GM12878 (cell line): ENCODE measurements at regions not wholly inside any gene's neighbourhood (a gene's known extent, or its start where the extent isn't known, plus 50 kb on each side); places are given as distances from the start of the nearest gene placed in this dataset.

ENCODE experiments used
- ATAC-seq: fragments of 200-7000 bp; cut with Tn5 transposase; 3 replicates; pipeline ENCODE4 v1.9.1; 2020; ENCODE audit warnings: mild to moderate bottlenecking, moderate library complexity
- BruUV-seq: library from RNA; stranded (reverse); fragments of 400-500 nt; replicated peaks from 2 replicates; lab custom pipeline; 2021; lab: Mats Ljungman, UMichigan
- CTCF ChIA-PET: fragments of 300-600 bp; sonication (Branson Sonifier 250); formaldehyde crosslinking; extraction: SDS; loops from one replicate; lab custom pipeline; 2021; ENCODE audit warnings: inconsistent platforms; lab: Yijun Ruan, JAX
- POLR2A ChIA-PET: fragments of 350-600 bp; formaldehyde crosslinking; extraction: SDS; loops from one replicate; lab custom pipeline; 2021; ENCODE audit warnings: inconsistent platforms; lab: Charles Lee
- RAD21 ChIA-PET: fragments of 300-600 bp; sonication (Branson Sonifier 250); formaldehyde crosslinking; loops from one replicate; lab custom pipeline; 2023; ENCODE audit warnings: antibody characterized with exemption; ENCODE audit not compliant: unreplicated experiment; lab: Charles Lee
- SMC1A ChIA-PET: fragments of 300-600 bp; sonication (Branson Sonifier 250); formaldehyde crosslinking; loops from one replicate; lab custom pipeline; 2023; ENCODE audit not compliant: unreplicated experiment, uncharacterized antibody; lab: Charles Lee
- DNase-seq: peaks from one replicate; pipeline ENCODE4 v3.0.0-alpha.2; 2011; ENCODE audit warnings: low read depth, low spot score
- FAIRE-seq: peaks from 3 replicates; lab custom pipeline; 2011; peaks lifted over from hg19 to GRCh38; lab: Jason Lieb, UNC
- H2AFZ ChIP-seq: 2 replicates; pipeline ENCODE4 v1.6.0; 2011; ENCODE audit warnings: low read depth, low read length, control low read depth; ENCODE audit not compliant: control insufficient read depth
- H3K27ac ChIP-seq: 2 replicates; pipeline ENCODE4 v1.5.1; 2011; ENCODE audit warnings: control low read depth; ENCODE audit not compliant: control insufficient read depth, insufficient read depth
- H3K27me3 ChIP-seq, 2 experiments: replicated peaks in 1 of 2; 2 replicates each; pipeline versions ENCODE4 v1.6.0 to v1.6.1; 2011; ENCODE audit warnings: low read length in 1 of 2; ENCODE audit not compliant: control insufficient read depth in 2 of 2, insufficient read depth in 2 of 2
- H3K36me3 ChIP-seq, 2 experiments: 2 replicates each; pipeline ENCODE4 v1.5.1; 2011; ENCODE audit warnings: low read length in 1 of 2; ENCODE audit not compliant: control insufficient read depth in 2 of 2, insufficient read depth in 2 of 2
- H3K4me1 ChIP-seq: 2 replicates; pipeline ENCODE4 v1.6.1; 2011; ENCODE audit warnings: mild to moderate bottlenecking, low read length, moderate library complexity, mixed read lengths; ENCODE audit not compliant: control insufficient read depth, insufficient read depth
- H3K4me2 ChIP-seq: 2 replicates; pipeline ENCODE4 v1.6.0; 2011; ENCODE audit warnings: control low read depth; ENCODE audit not compliant: control insufficient read depth, insufficient read depth
- H3K4me3 ChIP-seq: fragments of 200-600 bp; sonication (generic); 2 replicates; pipeline ENCODE4 v1.5.1; 2016
- H3K79me2 ChIP-seq: 2 replicates; pipeline ENCODE4 v1.6.0; 2011; ENCODE audit warnings: low read length; ENCODE audit not compliant: control insufficient read depth, insufficient read depth
- H3K9ac ChIP-seq: 2 replicates; pipeline ENCODE4 v1.8.0; 2011; ENCODE audit warnings: low read length, control low read depth, mixed read lengths; ENCODE audit not compliant: control insufficient read depth, insufficient read depth
- H3K9me3 ChIP-seq: replicated peaks from 3 replicates; pipeline ENCODE4 v1.5.1; 2011; ENCODE audit warnings: mild to moderate bottlenecking, low read length; ENCODE audit not compliant: control insufficient read depth, insufficient read depth
- H4K20me1 ChIP-seq: 2 replicates; pipeline ENCODE4 v1.6.0; 2011; ENCODE audit not compliant: control insufficient read depth, insufficient read depth
- BRCA1 ChIP-seq: IDR thresholded peaks from 2 replicates; pipeline ENCODE4 v1.6.1; 2011; ENCODE audit warnings: low read depth, low read length, improper control_type of control experiment
- CBX5 ChIP-seq: sonication (generic); IDR thresholded peaks from 2 replicates; pipeline ENCODE4 v1.6.1; 2016; ENCODE audit warnings: low read depth, moderate library complexity, mild to moderate bottlenecking, inconsistent platforms
- CHD1 ChIP-seq: IDR thresholded peaks from 2 replicates; pipeline ENCODE4 v1.6.1; 2012; ENCODE audit warnings: low read depth, low read length, improper control_type of control experiment
- DPF2 ChIP-seq: fragments of 450-650 bp; IDR thresholded peaks from 2 replicates; pipeline ENCODE4 v1.6.1; 2017; ENCODE audit warnings: mild to moderate bottlenecking
- ESRRA ChIP-seq: IDR thresholded peaks from 2 replicates; pipeline ENCODE4 v1.6.1; 2012; ENCODE audit warnings: mild to moderate bottlenecking, low read length, improper control_type of control experiment
- FOS ChIP-seq: IDR thresholded peaks from 3 replicates; pipeline ENCODE4 v1.6.1; 2011; ENCODE audit warnings: borderline replicate concordance; ENCODE audit not compliant: insufficient read length; ENCODE audit errors: extremely low read depth
- HCFC1 ChIP-seq: fragments of 150-350 bp; IDR thresholded peaks from 2 replicates; pipeline ENCODE4 v1.6.1; 2014; ENCODE audit warnings: low read length
- MYB ChIP-seq: fragments of 150-350 bp; IDR thresholded peaks from 2 replicates; pipeline ENCODE4 v1.6.1; 2014; ENCODE audit warnings: mild to moderate bottlenecking, low read depth, low read length, borderline replicate concordance
- POU2F2 ChIP-seq: IDR thresholded peaks from 3 replicates; pipeline ENCODE4 v1.6.1; 2011; ENCODE audit warnings: low read depth, mild to moderate bottlenecking, low read length, borderline replicate concordance
- SRF ChIP-seq, 2 experiments: IDR thresholded peaks; 2 replicates each; pipeline ENCODE4 v1.6.1; 2011; ENCODE audit warnings: low read depth in 2 of 2, low read length in 2 of 2, mild to moderate bottlenecking in 1 of 2, moderate library complexity in 1 of 2
- ZNF592 ChIP-seq: fragments of 450-650 bp; IDR thresholded peaks from 2 replicates; pipeline ENCODE4 v1.6.1; 2017; ENCODE audit warnings: mild to moderate bottlenecking, moderate library complexity
- WGBS: methylation state at CpG from one replicate; pipeline ENCODE4 v1.1.6; 2016; ENCODE audit warnings: low lambda C conversion rate; ENCODE audit not compliant: insufficient replicate concordance, insufficient coverage; ENCODE audit errors: missing lambda C conversion rate; 5-methylcytosine and 5-hydroxymethylcytosine counted together
- in situ Hi-C: fragments of 300-500 bp; cut with MboI; formaldehyde crosslinking; loops from 9 replicates; pipeline ENCODE4 v1.14.3; 2018; ENCODE audit warnings: mixed read lengths
- intact Hi-C: fragments of 100-400 bp; cut with micrococcal nuclease; formaldehyde crosslinking; loops from one replicate; pipeline ENCODE4 v1.14.2; 2022; ENCODE audit not compliant: unreplicated experiment
- TF ChIP-seq, protein P1 (sequence below): IDR thresholded peaks from 2 replicates; pipeline ENCODE4 v1.6.1; 2011; ENCODE audit warnings: mild to moderate bottlenecking, low read depth, low read length, moderate library complexity; ENCODE audit not compliant: insufficient replicate concordance

DNA sequence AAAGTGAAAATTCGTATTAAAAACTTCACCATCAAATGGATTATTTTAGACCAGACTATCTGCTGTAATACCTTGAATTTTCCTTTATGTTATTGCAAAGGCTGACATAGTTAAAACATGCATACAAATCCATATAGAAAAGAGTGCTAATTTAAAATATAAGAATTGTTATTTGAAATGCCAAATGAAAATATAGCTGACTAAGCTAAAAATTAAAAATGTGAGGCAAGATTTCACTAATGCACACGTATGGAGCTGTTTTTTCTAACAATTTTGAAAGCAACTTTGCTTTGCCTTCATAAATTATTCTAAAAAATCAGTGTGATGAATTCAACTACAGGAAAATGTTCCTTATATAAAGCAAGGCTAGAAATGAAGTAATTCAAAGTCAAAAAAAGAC is 62.5 kb downstream of the MPP7 start (continued):
- no peak for TF ChIP-seq ZNF592
- no peak for TF ChIP-seq BRCA1
- TF ChIP-seq DPF2, result no peak
- TF ChIP-seq FOS, result no peak
- TF ChIP-seq, all 136 proteins: peak for 0

DNA sequence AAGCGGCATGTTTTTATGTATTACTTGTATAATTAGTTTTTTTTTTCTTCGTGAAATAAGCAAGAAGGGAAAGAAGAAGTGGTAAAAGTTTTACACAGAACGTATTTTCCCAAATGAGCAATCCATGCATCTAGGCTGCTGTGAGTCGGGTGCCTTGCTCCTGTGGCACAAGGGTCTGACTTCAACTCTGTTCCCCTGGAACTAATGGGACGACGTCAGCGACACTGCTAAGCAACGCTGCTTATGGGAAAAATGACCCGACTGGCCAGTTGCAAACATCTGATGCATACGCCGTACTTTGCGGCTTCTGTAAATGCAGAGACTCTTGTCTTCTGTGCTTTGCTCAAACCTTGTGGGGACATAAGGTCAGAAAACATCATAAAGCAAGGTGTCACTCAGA is 66.3 kb downstream of the MPP7 start:
- Histone ChIP-seq H4K20me1 (no peaks in the 10 kb centered on the region), H3K4me1 (no peaks in the 10 kb centered on the region), H3K4me3 (no peak overlapping the region), H2AFZ (no peak overlapping the region), H3K4me2 (no peak overlapping the region), H3K9ac (no peak overlapping the region), H3K27ac (no peak overlapping the region), H3K27me3 (no peaks in the 10 kb centered on the region), H3K9me3 (no peaks in the 10 kb centered on the region), H3K36me3 (no peaks in the 10 kb centered on the region), H3K79me2 (no peaks in the 10 kb centered on the region)
- FAIRE-seq (no peak), ATAC-seq (no peak), DNase-seq (no peak)
- TF ChIP-seq MYB (no peak), ESRRA (no peak), CHD1 (no peak), POU2F2 (no peak), CBX5 (no peak), SRF (IDR thresholded peaks at IDR 0.05; ENCODE audit: low read depth in 2 of 2, low read length in 2 of 2) (no peak), HCFC1 (no peak)
- TF ChIP-seq, protein P1, sequence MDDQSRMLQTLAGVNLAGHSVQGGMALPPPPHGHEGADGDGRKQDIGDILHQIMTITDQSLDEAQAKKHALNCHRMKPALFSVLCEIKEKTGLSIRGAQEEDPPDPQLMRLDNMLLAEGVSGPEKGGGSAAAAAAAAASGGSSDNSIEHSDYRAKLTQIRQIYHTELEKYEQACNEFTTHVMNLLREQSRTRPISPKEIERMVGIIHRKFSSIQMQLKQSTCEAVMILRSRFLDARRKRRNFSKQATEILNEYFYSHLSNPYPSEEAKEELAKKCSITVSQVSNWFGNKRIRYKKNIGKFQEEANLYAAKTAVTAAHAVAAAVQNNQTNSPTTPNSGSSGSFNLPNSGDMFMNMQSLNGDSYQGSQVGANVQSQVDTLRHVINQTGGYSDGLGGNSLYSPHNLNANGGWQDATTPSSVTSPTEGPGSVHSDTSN, result no peak
- in situ Hi-C loops (no loop called here), intact Hi-C loops (no loop called here)
- no TSS peak for BruUV-seq
- ChIA-PET RAD21 (no interaction called here), CTCF (interaction anchor here (1.0 kb wide), 1 partner anchor 40 kb away, joined by 4 read pairs; no protein-coding TSS in a partner anchor), SMC1A (interaction anchor here (0.7 to 1.7 kb wide), 2 partner anchors 146 to 789 kb away, joined by 3 to 4 read pairs; no protein-coding TSS in a partner anchor), POLR2A (no interaction called here)
- 57% methylated on average over 12 of the region's 12 CpGs for WGBS
